Erythroblast (primary cell): ENCODE measurements at regions not wholly inside any gene's neighbourhood (a gene's known extent, or its start where the extent isn't known, plus 50 kb on each side); places are given as distances from the start of the nearest gene placed in this dataset.

Experiments
- GATA1 ChIP-seq: IDR thresholded peaks from 2 replicates; pipeline ENCODE4 v1.6.1; 2011; ENCODE audit warnings: low read depth, mild to moderate bottlenecking, control low read depth, low read length, moderate library complexity
- POLR2A ChIP-seq: IDR thresholded peaks from 2 replicates; pipeline ENCODE4 v1.6.1; 2011; ENCODE audit warnings: mild to moderate bottlenecking, low read length

GRCh38 chr12:124381456-124382296 is 86.8 kb downstream of the RFLNA start:
- TF ChIP-seq POLR2A (no peak), GATA1 (no peak)
